ENCODE measurements at regions not wholly inside any gene's neighbourhood (a gene's known extent, or its start where the extent isn't known, plus 50 kb on each side); places are given as distances from the start of the nearest gene placed in this dataset.
"Not testable (repeated sequence)": the region's sequence is repeated elsewhere in the genome, so short reads cannot be mapped to it uniquely, and the experiment has no call there.

DNA sequence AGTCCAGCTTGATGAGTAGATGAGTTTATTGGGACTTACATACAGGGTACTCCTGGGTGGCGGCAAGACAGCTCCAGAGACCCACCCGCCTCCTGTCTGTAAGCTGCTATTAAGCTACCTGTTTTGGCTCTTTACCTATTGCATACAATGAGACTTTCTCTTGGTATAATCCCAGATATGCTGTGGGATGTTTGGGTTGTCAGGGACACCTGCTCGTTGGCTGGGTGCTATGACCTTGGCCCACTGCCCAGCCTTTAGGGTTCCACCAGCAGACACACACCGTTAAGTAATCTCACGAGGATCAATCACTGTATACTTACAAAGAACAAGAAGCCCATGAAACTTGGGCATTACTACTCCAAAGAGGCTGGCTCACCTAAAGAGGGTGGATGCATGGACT is 116.4 kb downstream of the NPIPB5 start:
- DNase-seq: no peak

DNA sequence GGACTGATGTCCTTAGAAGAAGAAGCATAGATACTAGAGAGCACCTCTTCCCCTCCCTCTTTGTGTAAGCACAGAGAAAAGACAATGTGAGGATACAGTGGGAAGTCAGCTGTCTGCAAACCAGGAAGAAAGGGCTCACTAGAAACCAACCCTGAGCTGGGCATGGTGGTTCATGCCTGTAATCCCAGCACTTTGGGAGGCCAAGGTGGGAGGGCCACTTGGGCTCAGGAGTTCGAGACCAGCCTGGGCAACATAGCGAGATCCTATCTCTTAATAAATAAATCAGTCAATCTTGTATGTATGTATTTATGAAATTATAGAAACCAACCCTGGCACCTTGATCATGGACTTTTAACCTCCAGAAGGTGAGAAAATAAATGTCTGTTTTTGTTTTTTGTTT is 118.3 kb downstream of the NPIPB5 start:
- no peak for DNase-seq

GRCh38 chr16:22630242-22630641 is 119.6 kb downstream of the NPIPB5 start:
- DNase-seq: no peak

- no peak for DNase-seq
These were observed 120.6 kb downstream of the NPIPB5 start for GRCh38 chr16:22631264-22631663.

DNA sequence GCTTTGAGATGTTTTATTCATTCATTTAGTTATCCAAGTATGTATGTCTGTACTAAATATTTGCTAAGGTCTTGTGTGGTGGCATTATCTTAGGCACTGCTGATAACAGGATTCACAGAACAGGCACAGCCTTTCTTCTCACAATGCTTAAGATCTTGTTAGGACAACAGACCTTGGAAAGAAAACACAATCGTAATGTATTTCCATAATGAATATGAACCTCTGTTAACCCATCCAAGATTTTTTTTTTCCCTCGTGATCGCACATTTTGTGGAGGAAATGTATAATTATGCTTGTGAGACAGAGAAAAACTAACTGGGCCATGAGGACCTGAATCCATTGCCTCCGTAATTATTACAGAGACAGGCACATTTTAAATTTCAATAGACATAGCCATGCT is 121.9 kb downstream of the NPIPB5 start:
- no peak for DNase-seq

GRCh38 chr16:22633280-22633679 is 122.6 kb downstream of the NPIPB5 start:
- DNase-seq: no peak

GRCh38 chr16:22633799-22634198 is 123.1 kb downstream of the NPIPB5 start:
- no peak for DNase-seq

DNA sequence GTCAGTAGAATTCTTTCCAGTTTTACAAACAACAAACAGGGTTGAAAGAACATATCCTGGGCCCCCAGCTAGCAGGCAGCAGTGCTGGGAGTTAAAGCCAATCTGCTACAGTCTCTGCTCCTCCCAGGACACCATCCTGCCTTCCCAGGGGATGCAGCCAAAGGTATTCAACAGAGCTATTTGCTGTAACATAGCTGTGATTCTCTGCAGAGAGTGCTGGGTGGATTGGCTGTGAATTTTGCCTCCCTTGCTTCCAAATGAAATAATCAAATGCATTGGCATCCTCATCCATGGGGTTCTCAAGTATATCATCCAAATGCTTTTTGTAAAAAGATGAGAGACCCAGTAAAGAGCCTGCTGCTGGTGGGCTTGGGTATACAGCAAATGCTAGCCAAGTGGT is 124.3 kb downstream of the NPIPB5 start:
- no peak for DNase-seq

- DNase-seq: no peak
These were observed 124.7 kb downstream of the NPIPB5 start for GRCh38 chr16:22635357-22635761.

DNA sequence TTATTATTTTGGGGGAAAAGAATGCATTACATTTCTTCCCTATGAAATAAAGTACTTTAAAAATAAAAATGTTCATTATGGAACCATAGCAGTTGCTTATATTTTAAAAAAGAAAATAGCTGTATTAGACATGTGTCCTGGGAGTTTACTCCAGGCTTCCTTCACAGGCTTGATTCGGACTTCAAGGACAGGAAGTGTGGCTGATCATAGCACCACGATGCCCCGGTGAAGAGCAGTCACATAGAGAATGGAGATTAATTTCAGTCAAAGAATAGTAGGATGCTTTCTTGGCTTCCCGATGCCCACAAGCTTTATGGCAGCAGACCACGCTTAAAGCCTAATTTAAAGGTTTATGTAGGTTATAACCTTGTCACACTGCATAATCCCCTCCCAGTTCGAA is 125.1 kb downstream of the NPIPB5 start:
- DNase-seq: no peak

- no peak for DNase-seq
These were observed 127.9 kb downstream of the NPIPB5 start for GRCh38 chr16:22638393-22639206.

DNA sequence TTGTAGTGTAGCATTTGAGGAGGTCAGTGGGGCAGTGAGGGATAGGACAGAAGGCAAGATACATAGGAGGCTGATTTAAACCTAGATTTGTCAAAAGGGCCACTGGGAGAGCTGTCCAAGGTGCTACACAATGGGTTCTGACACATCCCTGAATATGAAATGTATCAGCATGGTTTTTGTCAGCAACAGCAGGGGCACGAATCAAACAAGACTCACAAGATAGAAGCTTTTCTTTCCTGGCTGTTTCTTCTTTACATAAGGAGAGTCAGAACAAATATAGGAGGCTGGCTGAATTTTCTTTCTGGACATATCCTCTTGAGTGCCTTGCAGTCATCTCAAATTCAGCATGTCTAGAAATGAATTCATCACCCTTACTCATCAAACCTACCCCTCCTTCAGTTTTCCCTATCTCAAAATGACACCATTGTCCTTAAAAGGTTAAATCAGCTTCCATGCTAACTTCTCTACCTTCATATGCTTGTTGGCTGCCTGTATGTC is 130.5 kb downstream of the NPIPB5 start:
- DNase-seq: no peak

GRCh38 chr16:22642416-22643088 is 131.9 kb downstream of the NPIPB5 start:
- no peak for DNase-seq

- DNase-seq: not testable (repeated sequence)
These were observed 132.5 kb downstream of the NPIPB5 start for GRCh38 chr16:22643203-22643602.

GRCh38 chr16:22643886-22644285 is 133.2 kb downstream of the NPIPB5 start:
- DNase-seq: no peak

DNA sequence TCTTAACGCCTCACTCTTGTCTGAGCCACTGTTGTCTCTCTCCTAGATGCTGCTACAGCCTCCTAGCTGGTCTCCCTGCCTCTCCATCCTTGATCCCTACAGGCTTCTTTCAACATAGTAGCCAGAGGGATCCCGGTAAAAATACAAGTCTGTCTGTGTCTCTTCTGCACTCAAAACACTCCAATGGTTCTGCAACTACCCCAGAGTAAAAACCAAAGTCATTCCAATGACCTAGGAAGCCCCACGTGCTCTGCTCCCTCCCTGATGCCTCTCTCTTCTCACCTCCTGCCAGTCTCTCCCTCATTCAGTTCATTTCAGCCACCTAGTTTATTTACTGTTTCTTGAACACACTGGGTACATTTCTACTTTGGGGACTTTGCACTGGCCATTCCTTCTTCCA is 135.2 kb downstream of the NPIPB5 start:
- DNase-seq: no peak

- no peak for DNase-seq
These were observed 136.4 kb downstream of the NPIPB5 start for GRCh38 chr16:22646948-22647556.

- no peak for DNase-seq
These were observed 137.4 kb downstream of the NPIPB5 start for GRCh38 chr16:22648141-22648540.

- DNase-seq: no peak
These were observed 138.2 kb downstream of the NPIPB5 start for GRCh38 chr16:22648941-22649340.

GRCh38 chr16:22651111-22651817 is 140.6 kb downstream of the NPIPB5 start:
- not testable (repeated sequence) for DNase-seq

GRCh38 chr16:22652463-22652845 is 141.8 kb downstream of the NPIPB5 start:
- no peak for DNase-seq

DNA sequence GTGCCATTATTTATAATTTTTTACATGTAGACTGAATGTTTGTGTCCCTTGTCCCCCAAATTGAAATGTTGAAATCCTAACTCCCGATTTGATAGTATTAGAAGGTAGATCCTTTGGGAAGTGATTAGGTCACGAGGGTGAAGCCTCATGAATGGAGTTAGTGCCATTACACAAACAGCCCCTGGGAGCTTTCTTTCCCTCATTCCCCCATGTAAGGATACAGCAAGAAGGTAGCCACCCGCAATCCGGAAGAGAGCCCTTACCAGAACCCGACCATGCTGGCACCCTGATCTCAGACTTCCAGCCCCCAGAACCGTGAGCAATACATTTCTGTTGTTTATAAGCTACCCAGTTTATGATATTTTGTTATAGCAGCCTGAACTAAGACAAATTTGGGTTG is 143.2 kb downstream of the NPIPB5 start:
- no peak for DNase-seq

DNA sequence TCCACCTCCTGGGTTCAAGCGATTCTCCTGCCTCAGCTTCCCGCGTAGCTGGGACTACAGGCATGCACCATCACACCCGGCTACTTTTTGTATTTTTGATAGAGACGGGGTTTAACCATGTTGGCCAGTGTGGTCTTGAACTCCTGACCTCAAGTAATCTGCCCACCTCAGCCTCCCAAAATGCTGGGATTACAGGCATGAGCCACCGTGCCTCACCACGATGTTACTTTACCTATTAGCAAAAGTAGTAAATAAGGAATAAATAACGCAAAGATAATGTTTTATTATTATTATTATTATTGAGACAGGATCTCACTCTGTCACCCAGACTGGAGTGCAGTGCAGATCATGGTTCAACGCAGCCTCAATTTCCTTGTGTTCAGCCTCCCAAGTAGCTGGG is 145.9 kb downstream of the NPIPB5 start:
- DNase-seq: not testable (repeated sequence)
